ENCODE measurements at regions not wholly inside any gene's neighbourhood (a gene's known extent, or its start where the extent isn't known, plus 50 kb on each side); places are given as distances from the start of the nearest gene placed in this dataset.
A peak's percentile ranks its signal among the peaks of the same experiment; 100 is the strongest.

DNA sequence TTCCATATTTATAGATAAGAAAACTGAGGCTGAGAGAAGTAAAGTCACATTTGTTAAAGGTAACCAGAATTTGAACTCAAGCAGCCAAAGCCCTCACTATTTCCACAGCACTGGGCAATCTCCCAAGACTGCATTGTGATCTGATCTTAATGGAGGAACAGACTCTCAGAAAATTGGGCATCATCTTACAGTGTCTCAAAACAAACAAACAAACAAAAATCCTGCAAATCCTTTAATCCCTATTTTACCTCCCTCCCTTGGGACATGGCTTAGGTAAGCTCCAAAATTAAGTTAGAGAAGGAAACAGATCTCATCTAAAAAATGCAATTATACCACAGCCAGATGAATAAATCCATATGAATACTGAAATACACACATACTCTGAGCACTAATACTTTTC, 57.5 kb downstream of the FHIP2A start:
- Histone ChIP-seq H3K9me2 (ENCODE audit: insufficient read depth, low read length) (no peaks in the 10 kb centered on the region), H3K9me3 (ENCODE audit: low read length) (no peaks in the 10 kb centered on the region), H3K27ac (ENCODE audit: low read depth, low read length, poor library complexity, severe bottlenecking) (no peak overlapping the region), H4K20me1 (ENCODE audit: insufficient read depth, low read length) (no peaks in the 10 kb centered on the region), H3K4me1 (ENCODE audit: insufficient read depth, low read length, poor library complexity, severe bottlenecking) (no peaks in the 10 kb centered on the region), H3K36me3 (ENCODE audit: insufficient read depth, low read length) (no peaks in the 10 kb centered on the region), H3K79me2 (ENCODE audit: insufficient read depth, low read depth, low read length) (no peaks in the 10 kb centered on the region), H3K4me3 (ENCODE audit: low read depth, low read length, poor library complexity, severe bottlenecking) (peak overlapping the region; percentile 10), H3K4me2 (ENCODE audit: low read length) (peak overlapping the region; percentile 46), H2AFZ (ENCODE audit: low read length) (peak overlapping the region; percentile 90; the same call in 1 of the 2 replicates)
- TF ChIP-seq CTCF (conservative IDR thresholded peaks at IDR 0.05; ENCODE audit: low read length) (no peak), EZH2phosphoT487 (IDR thresholded peaks at IDR 0.05; ENCODE audit: borderline replicate concordance, low read depth, low read length) (no peak)
- intact Hi-C loops (cut with micrococcal nuclease; ENCODE audit: unreplicated experiment): loop anchor here (2.0 to 10.0 kb wide), 4 partner anchors 57 to 538 kb away; partner anchors contain the start of gene FHIP2A
- POLR2A ChIA-PET: interaction anchor here (0.6 to 1.3 kb wide), 5 partner anchors 8 to 165 kb away, joined by 3 to 4 read pairs (median 3); no protein-coding TSS in a partner anchor
- DNase-seq (ENCODE audit: low spot score): no peak
- no TSS peak for BruUV-seq (replicated peaks)
- CTCF ChIA-PET (ENCODE audit: unreplicated experiment): interaction anchor here (1.3 to 1.7 kb wide), 2 partner anchors 57 to 575 kb away, joined by 6 to 7 read pairs; partner anchors contain the start of gene FHIP2A

- Histone ChIP-seq H3K9me3 (ENCODE audit: low read length) (no peaks in the 10 kb centered on the region), H4K20me1 (ENCODE audit: insufficient read depth, low read length) (no peaks in the 10 kb centered on the region), H3K4me3 (ENCODE audit: low read depth, low read length, poor library complexity, severe bottlenecking) (peak overlapping the region; percentile 10), H3K4me2 (ENCODE audit: low read length) (peak overlapping the region; percentile 46), H3K27ac (ENCODE audit: low read depth, low read length, poor library complexity, severe bottlenecking) (no peak overlapping the region), H3K9me2 (ENCODE audit: insufficient read depth, low read length) (no peaks in the 10 kb centered on the region), H3K4me1 (ENCODE audit: insufficient read depth, low read length, poor library complexity, severe bottlenecking) (no peaks in the 10 kb centered on the region), H3K79me2 (ENCODE audit: insufficient read depth, low read depth, low read length) (no peaks in the 10 kb centered on the region), H2AFZ (ENCODE audit: low read length) (peak overlapping the region; percentile 90), H3K36me3 (ENCODE audit: insufficient read depth, low read length) (no peaks in the 10 kb centered on the region)
- intact Hi-C loops (cut with micrococcal nuclease; ENCODE audit: unreplicated experiment): loop anchor here (2.0 to 10.0 kb wide), 4 partner anchors 57 to 538 kb away; partner anchors contain the start of gene FHIP2A
- ChIA-PET CTCF (ENCODE audit: unreplicated experiment) (interaction anchor here (0.7 to 1.7 kb wide), 3 partner anchors 58 to 575 kb away, joined by 3 to 7 read pairs (median 6); partner anchors contain the start of gene FHIP2A), POLR2A (interaction anchor here (0.6 to 1.3 kb wide), 6 partner anchors 9 to 496 kb away, joined by 3 to 4 read pairs (median 3); no protein-coding TSS in a partner anchor)
- peak; percentile 45 for DNase-seq (ENCODE audit: low spot score)
- BruUV-seq (replicated peaks): no TSS peak
- TF ChIP-seq CTCF (conservative IDR thresholded peaks at IDR 0.05; ENCODE audit: low read length) (peak; percentile 88), EZH2phosphoT487 (IDR thresholded peaks at IDR 0.05; ENCODE audit: borderline replicate concordance, low read depth, low read length) (no peak)
These were observed 58.1 kb downstream of the FHIP2A start for GRCh38 chr10:114879541-114880158.

- Histone ChIP-seq H3K27ac (ENCODE audit: low read depth, low read length, poor library complexity, severe bottlenecking) (no peak overlapping the region), H3K4me1 (ENCODE audit: insufficient read depth, low read length, poor library complexity, severe bottlenecking) (no peaks in the 10 kb centered on the region), H2AFZ (ENCODE audit: low read length) (no peak overlapping the region), H3K36me3 (ENCODE audit: insufficient read depth, low read length) (no peaks in the 10 kb centered on the region), H4K20me1 (ENCODE audit: insufficient read depth, low read length) (no peaks in the 10 kb centered on the region), H3K9me2 (ENCODE audit: insufficient read depth, low read length) (no peaks in the 10 kb centered on the region), H3K4me3 (ENCODE audit: low read depth, low read length, poor library complexity, severe bottlenecking) (no peak overlapping the region), H3K9me3 (ENCODE audit: low read length) (no peaks in the 10 kb centered on the region), H3K4me2 (ENCODE audit: low read length) (no peak overlapping the region), H3K79me2 (ENCODE audit: insufficient read depth, low read depth, low read length) (no peaks in the 10 kb centered on the region)
- no TSS peak for BruUV-seq (replicated peaks)
- DNase-seq (ENCODE audit: low spot score): no peak
- ChIA-PET POLR2A (interaction anchor here (1.0 kb wide), 1 partner anchor 12 kb away, joined by 3 read pairs; no protein-coding TSS in a partner anchor), CTCF (ENCODE audit: unreplicated experiment) (no interaction called here)
- intact Hi-C loops (cut with micrococcal nuclease; ENCODE audit: unreplicated experiment): no loop called here
- TF ChIP-seq CTCF (conservative IDR thresholded peaks at IDR 0.05; ENCODE audit: low read length) (no peak), EZH2phosphoT487 (IDR thresholded peaks at IDR 0.05; ENCODE audit: borderline replicate concordance, low read depth, low read length) (no peak)
These were observed 56.6 kb upstream of the TRUB1 start for GRCh38 chr10:114881417-114881816.
